IMR-90 (cell line): ENCODE measurements at regions not wholly inside any gene's neighbourhood (a gene's known extent, or its start where the extent isn't known, plus 50 kb on each side); places are given as distances from the start of the nearest gene placed in this dataset.

Source experiments
- ATAC-seq: fragments of 200-7000 bp; cut with Tn5 transposase; 2 replicates; pipeline ENCODE4 v1.9.1; 2020; ENCODE audit warnings: low read depth, mild to moderate bottlenecking, moderate library complexity
- BruUV-seq: library from RNA; stranded (reverse); fragments of 400-500 nt; replicated peaks from 2 replicates; lab custom pipeline; 2021; lab: Mats Ljungman, UMichigan
- CTCF ChIA-PET: fragments of 300-600 bp; formaldehyde crosslinking; extraction: SDS; loops from one replicate; lab custom pipeline; 2021; ENCODE audit warnings: antibody characterized with exemption; lab: Yijun Ruan, JAX
- POLR2A ChIA-PET: fragments of 300-600 bp; sonication (Branson Sonifier 250); formaldehyde crosslinking; loops from one replicate; lab custom pipeline; 2022; ENCODE audit warnings: antibody characterized with exemption; ENCODE audit not compliant: unreplicated experiment; lab: Charles Lee
- DNase-seq: peaks from one replicate; pipeline ENCODE4 v3.0.0; 2013
- H2AFZ ChIP-seq: replicated peaks from 2 replicates; pipeline ENCODE3; 2013; ENCODE audit warnings: low read length, mild to moderate bottlenecking; ENCODE audit not compliant: poor library complexity
- H2AK5ac ChIP-seq: 2 replicates; pipeline ENCODE4 v1.6.1; 2013; ENCODE audit warnings: low read depth, low read length, inconsistent platforms
- H2AK9ac ChIP-seq: replicated peaks from 2 replicates; pipeline ENCODE3; 2013; ENCODE audit warnings: mild to moderate bottlenecking, low read depth, low read length, moderate library complexity; ENCODE audit not compliant: poor library complexity
- H2BK120ac ChIP-seq: 2 replicates; pipeline ENCODE4 v1.6.1; 2013; ENCODE audit warnings: low read depth, low read length, inconsistent platforms
- H2BK15ac ChIP-seq: 3 replicates; pipeline ENCODE4 v1.6.1; 2013; ENCODE audit warnings: low read depth, low read length, inconsistent platforms
- H2BK20ac ChIP-seq: 2 replicates; pipeline ENCODE4 v1.6.1; 2013; ENCODE audit warnings: low read depth, mild to moderate bottlenecking, inconsistent platforms, low read length, moderate library complexity
- H2BK5ac ChIP-seq: 2 replicates; pipeline ENCODE4 v1.6.1; 2013; ENCODE audit warnings: mild to moderate bottlenecking, low read depth, low read length, inconsistent platforms; ENCODE audit not compliant: poor library complexity, severe bottlenecking
- H3K14ac ChIP-seq: replicated peaks from 2 replicates; pipeline ENCODE4 v1.6.1; 2013; ENCODE audit warnings: low read depth, low read length, inconsistent platforms
- H3K18ac ChIP-seq: 2 replicates; pipeline ENCODE4 v1.6.1; 2013; ENCODE audit warnings: low read depth, low read length, control low read depth
- H3K23ac ChIP-seq: 2 replicates; pipeline ENCODE4 v1.6.1; 2013; ENCODE audit warnings: low read depth, low read length, inconsistent platforms
- H3K27ac ChIP-seq: 2 replicates; pipeline ENCODE4 v1.5.1; 2013; ENCODE audit warnings: mild to moderate bottlenecking, control low read depth, low read length; ENCODE audit not compliant: insufficient read depth
- H3K27me3 ChIP-seq: 2 replicates; pipeline ENCODE4 v1.6.1; 2013; ENCODE audit warnings: low read length; ENCODE audit not compliant: control insufficient read depth, insufficient read depth
- H3K36me3 ChIP-seq: 2 replicates; pipeline ENCODE4 v1.6.1; 2013; ENCODE audit warnings: low read length, mixed read lengths; ENCODE audit not compliant: control insufficient read depth, insufficient read depth
- H3K4ac ChIP-seq: 2 replicates; pipeline ENCODE4 v1.6.1; 2013; ENCODE audit warnings: low read depth, low read length, inconsistent platforms
- H3K4me1 ChIP-seq: 2 replicates; pipeline ENCODE4 v1.6.1; 2013; ENCODE audit warnings: low read length, mixed read lengths; ENCODE audit not compliant: control insufficient read depth, insufficient read depth
- H3K4me2 ChIP-seq: 2 replicates; pipeline ENCODE4 v1.6.1; 2013; ENCODE audit warnings: low read depth, mild to moderate bottlenecking, control low read depth, low read length, moderate library complexity
- H3K4me3 ChIP-seq: 2 replicates; pipeline ENCODE4 v1.5.1; 2013; ENCODE audit warnings: low read depth, mild to moderate bottlenecking, control low read depth, low read length, moderate library complexity; ENCODE audit not compliant: insufficient read depth
- H3K56ac ChIP-seq: 2 replicates; pipeline ENCODE4 v1.6.1; 2013; ENCODE audit warnings: low read length, inconsistent platforms; ENCODE audit not compliant: insufficient read depth; ENCODE audit errors: extremely low read depth
- H3K79me1 ChIP-seq, 2 experiments: 2 replicates each; pipeline ENCODE4 v1.6.1; 2013; ENCODE audit warnings: low read length in 2 of 2, inconsistent platforms in 1 of 2, low read depth in 1 of 2
- H3K9ac ChIP-seq: 2 replicates; pipeline ENCODE4 v1.6.1; 2013; ENCODE audit warnings: low read depth, low read length, control low read depth
- H3K9me1 ChIP-seq: 2 replicates; pipeline ENCODE4 v1.6.1; 2013; ENCODE audit warnings: low read length, inconsistent platforms; ENCODE audit not compliant: insufficient read depth
- H3K9me3 ChIP-seq: 2 replicates; pipeline ENCODE4 v1.6.1; 2013; ENCODE audit warnings: low read length; ENCODE audit not compliant: control insufficient read depth, insufficient read depth
- H4K20me1 ChIP-seq: 2 replicates; pipeline ENCODE4 v1.6.1; 2013; ENCODE audit warnings: low read length, inconsistent platforms; ENCODE audit not compliant: insufficient read depth
- H4K5ac ChIP-seq: 2 replicates; pipeline ENCODE4 v1.6.1; 2013; ENCODE audit warnings: mild to moderate bottlenecking, low read depth, low read length, control low read depth
- H4K8ac ChIP-seq, 2 experiments: 2 replicates each; pipeline ENCODE4 v1.6.1; 2013; ENCODE audit warnings: low read depth in 2 of 2, low read length in 2 of 2, control low read depth in 1 of 2, inconsistent platforms in 1 of 2
- H4K91ac ChIP-seq: 2 replicates; pipeline ENCODE4 v1.6.1; 2013; ENCODE audit warnings: low read depth, low read length, inconsistent platforms; ENCODE audit not compliant: insufficient read depth
- BHLHE40 ChIP-seq: fragments of 150-350 bp; IDR thresholded peaks from 2 replicates; pipeline ENCODE4 v1.6.1; 2016; ENCODE audit warnings: mild to moderate bottlenecking, low read depth, low read length
- CEBPB ChIP-seq: IDR thresholded peaks from 2 replicates; pipeline ENCODE4 v1.6.1; 2012; ENCODE audit warnings: low read depth, low read length, improper control_type of control experiment
- FOS ChIP-seq: fragments of 150-350 bp; IDR thresholded peaks from 2 replicates; pipeline ENCODE4 v1.6.1; 2016; ENCODE audit warnings: low read depth, low read length
- WGBS, 2 experiments: methylation state at CpG; one replicate each; pipeline versions ENCODE4 v1.1.5 to v1.1.7; 2013; ENCODE audit warnings: missing lambda C conversion rate in 2 of 2; ENCODE audit not compliant: insufficient read length in 1 of 2; ENCODE audit errors: extremely low coverage in 2 of 2; 5-methylcytosine and 5-hydroxymethylcytosine counted together
- dilution Hi-C: fragments of 300-500 bp; cut with HindIII; formaldehyde crosslinking; loops from one replicate; pipeline ENCODE4 v1.14.3; 2018; ENCODE audit warnings: low sequenced_read_pairs; ENCODE audit not compliant: unreplicated experiment
- in situ Hi-C: fragments of 300-500 bp; cut with MboI; formaldehyde crosslinking; loops from 3 replicates; pipeline ENCODE4 v1.14.3; 2019; ENCODE audit warnings: low sequenced_read_pairs, inconsistent platforms, mixed read lengths
- intact Hi-C: fragments of 100-400 bp; cut with micrococcal nuclease; formaldehyde crosslinking; loops from 2 replicates; pipeline ENCODE4 v1.10.0; 2022
- TF ChIP-seq, protein P1 (sequence below): conservative IDR thresholded peaks from 2 replicates; pipeline ENCODE4 v1.5.1; 2012; ENCODE audit warnings: mild to moderate bottlenecking, low read depth, low read length, improper control_type of control experiment

DNA sequence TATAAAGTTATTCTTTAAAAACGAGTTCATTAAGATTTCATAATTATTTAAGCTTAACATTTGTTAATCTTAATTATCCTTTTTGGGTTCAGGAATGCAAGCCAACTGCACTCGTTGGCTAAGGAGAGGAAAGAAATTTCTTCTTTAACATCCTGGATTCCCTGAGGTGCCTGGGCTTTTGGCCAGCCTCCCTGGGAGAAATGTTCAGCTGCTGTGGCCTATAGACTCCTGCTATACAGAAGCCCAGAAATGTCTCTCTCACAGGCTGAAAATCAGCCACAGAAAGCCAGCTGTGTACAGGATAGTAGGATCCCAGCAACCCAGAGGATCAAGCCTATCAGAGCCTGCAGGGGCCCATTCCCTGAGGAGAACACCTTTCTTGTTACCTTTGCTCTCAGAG lies 430.3 kb downstream of the XIRP2 start:
- Histone ChIP-seq H3K23ac (no peak overlapping the region), H2AFZ (no peak overlapping the region), H2BK5ac (no peak overlapping the region), H3K4ac (no peak overlapping the region), H3K79me1 (no peaks in the 10 kb centered on the region), H3K27me3 (no peaks in the 10 kb centered on the region), H4K20me1 (no peaks in the 10 kb centered on the region), H3K9me3 (no peaks in the 10 kb centered on the region), H3K4me2 (no peak overlapping the region), H3K27ac (no peak overlapping the region), H2BK15ac (no peak overlapping the region), H3K36me3 (no peaks in the 10 kb centered on the region), H3K56ac (no peak overlapping the region), H3K14ac (no peak overlapping the region), H3K9me1 (no peaks in the 10 kb centered on the region), H4K91ac (no peak overlapping the region), H3K4me1 (no peaks in the 10 kb centered on the region), H3K4me3 (no peak overlapping the region), H3K18ac (no peak overlapping the region), H2AK5ac (no peak overlapping the region), H2BK120ac (no peak overlapping the region), H2AK9ac (no peak overlapping the region), H4K8ac (no peak overlapping the region), H3K9ac (no peak overlapping the region), H4K5ac (no peak overlapping the region), H2BK20ac (no peak overlapping the region)
- BruUV-seq, result no TSS peak
- DNase-seq (no peak), ATAC-seq (no peak)
- in situ Hi-C loops (no loop called here), dilution Hi-C loops (no loop called here), intact Hi-C loops (no loop called here)
- CTCF ChIA-PET, result no interaction called here
- POLR2A ChIA-PET, result no interaction called here
- TF ChIP-seq, protein P1, sequence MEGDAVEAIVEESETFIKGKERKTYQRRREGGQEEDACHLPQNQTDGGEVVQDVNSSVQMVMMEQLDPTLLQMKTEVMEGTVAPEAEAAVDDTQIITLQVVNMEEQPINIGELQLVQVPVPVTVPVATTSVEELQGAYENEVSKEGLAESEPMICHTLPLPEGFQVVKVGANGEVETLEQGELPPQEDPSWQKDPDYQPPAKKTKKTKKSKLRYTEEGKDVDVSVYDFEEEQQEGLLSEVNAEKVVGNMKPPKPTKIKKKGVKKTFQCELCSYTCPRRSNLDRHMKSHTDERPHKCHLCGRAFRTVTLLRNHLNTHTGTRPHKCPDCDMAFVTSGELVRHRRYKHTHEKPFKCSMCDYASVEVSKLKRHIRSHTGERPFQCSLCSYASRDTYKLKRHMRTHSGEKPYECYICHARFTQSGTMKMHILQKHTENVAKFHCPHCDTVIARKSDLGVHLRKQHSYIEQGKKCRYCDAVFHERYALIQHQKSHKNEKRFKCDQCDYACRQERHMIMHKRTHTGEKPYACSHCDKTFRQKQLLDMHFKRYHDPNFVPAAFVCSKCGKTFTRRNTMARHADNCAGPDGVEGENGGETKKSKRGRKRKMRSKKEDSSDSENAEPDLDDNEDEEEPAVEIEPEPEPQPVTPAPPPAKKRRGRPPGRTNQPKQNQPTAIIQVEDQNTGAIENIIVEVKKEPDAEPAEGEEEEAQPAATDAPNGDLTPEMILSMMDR, result no peak
- TF ChIP-seq BHLHE40, result no peak
- TF ChIP-seq FOS, result no peak
- no peak for TF ChIP-seq CEBPB
- no CpG with 5 or more reads among the region's 2 CpGs for WGBS, 2 experiments
